SK-N-SH treated with all-trans-retinoic acid at 6 μM for 48 hours (cell line): ENCODE measurements at regions not wholly inside any gene's neighbourhood (a gene's known extent, or its start where the extent isn't known, plus 50 kb on each side); places are given as distances from the start of the nearest gene placed in this dataset.

Experiments
- ATAC-seq: fragments of 200-7000 bp; cut with Tn5 transposase; 3 replicates; pipeline ENCODE4 v1.9.1; 2020; ENCODE audit warnings: mild to moderate bottlenecking, moderate library complexity
- ARNTL ChIP-seq: fragments of 450-650 bp; formaldehyde crosslinking; IDR thresholded peaks from 2 replicates; pipeline ENCODE4 v1.5.0; 2020; ENCODE audit warnings: low read depth, mild to moderate bottlenecking, moderate library complexity, borderline replicate concordance
- BACH2 ChIP-seq: fragments of 250-450 bp; sonication (Bioruptor Pico); IDR thresholded peaks from 2 replicates; pipeline ENCODE4 v1.9.0; 2021; ENCODE audit warnings: mild to moderate bottlenecking, borderline replicate concordance
- CSRNP3 ChIP-seq: fragments of 250-450 bp; sonication (Bioruptor Pico); IDR thresholded peaks from 2 replicates; pipeline ENCODE4 v1.5.1; 2021; ENCODE audit warnings: mild to moderate bottlenecking, moderate library complexity
- ESRRG ChIP-seq: fragments of 250-450 bp; sonication (Bioruptor Pico); IDR thresholded peaks from 2 replicates; pipeline ENCODE4 v1.6.1; 2021; ENCODE audit warnings: mild to moderate bottlenecking
- GLIS3 ChIP-seq: fragments of 250-450 bp; sonication (Bioruptor Pico); IDR thresholded peaks from 2 replicates; pipeline ENCODE4 v1.5.0; 2020; ENCODE audit warnings: mild to moderate bottlenecking, moderate library complexity
- ISL1 ChIP-seq: fragments of 250-450 bp; sonication (Bioruptor Pico); IDR thresholded peaks from 2 replicates; pipeline ENCODE4 v2.1.2; 2022; ENCODE audit warnings: mild to moderate bottlenecking, moderate library complexity
- OSR1 ChIP-seq: fragments of 250-450 bp; sonication (Bioruptor Pico); IDR thresholded peaks from 2 replicates; pipeline ENCODE4 v1.8.0; 2022; ENCODE audit warnings: moderate library complexity, mild to moderate bottlenecking, inconsistent platforms
- POU6F1 ChIP-seq: fragments of 250-450 bp; sonication (Bioruptor Pico); IDR thresholded peaks from 2 replicates; pipeline ENCODE4 v1.8.0; 2021; ENCODE audit warnings: low read depth, mild to moderate bottlenecking, moderate library complexity, borderline replicate concordance
- PPARA ChIP-seq: fragments of 250-450 bp; sonication (Bioruptor Pico); IDR thresholded peaks from 2 replicates; pipeline ENCODE4 v1.5.0; 2020; ENCODE audit warnings: mild to moderate bottlenecking, borderline replicate concordance
- RARB ChIP-seq: fragments of 250-450 bp; sonication (Bioruptor Pico); IDR thresholded peaks from 2 replicates; pipeline ENCODE4 v1.8.0; 2021; ENCODE audit warnings: mild to moderate bottlenecking, moderate library complexity
- SNAI2 ChIP-seq: fragments of 250-450 bp; sonication (Bioruptor Pico); IDR thresholded peaks from 2 replicates; pipeline ENCODE4 v1.5.0; 2020; ENCODE audit warnings: mild to moderate bottlenecking, moderate library complexity
- TCF4 ChIP-seq: fragments of 250-450 bp; sonication (Bioruptor Pico); IDR thresholded peaks from 2 replicates; pipeline ENCODE4 v1.8.0; 2021; ENCODE audit warnings: mild to moderate bottlenecking, moderate library complexity, borderline replicate concordance
- TOX ChIP-seq: fragments of 250-450 bp; sonication (Bioruptor Pico); IDR thresholded peaks from 2 replicates; pipeline ENCODE4 v1.8.0; 2021; ENCODE audit warnings: mild to moderate bottlenecking, moderate library complexity, borderline replicate concordance
- TSHZ2 ChIP-seq: fragments of 250-450 bp; sonication (Bioruptor Pico); IDR thresholded peaks from 2 replicates; pipeline ENCODE4 v1.5.0; 2020; ENCODE audit warnings: mild to moderate bottlenecking, moderate library complexity
- ZC3H10 ChIP-seq: fragments of 250-450 bp; sonication (Bioruptor Pico); IDR thresholded peaks from 2 replicates; pipeline ENCODE4 v1.5.1; 2021; ENCODE audit warnings: mild to moderate bottlenecking, moderate library complexity
- ZFP3 ChIP-seq: fragments of 250-450 bp; sonication (Bioruptor Pico); IDR thresholded peaks from 2 replicates; pipeline ENCODE4 v1.5.0; 2020; ENCODE audit warnings: mild to moderate bottlenecking, moderate library complexity
- ZFP30 ChIP-seq: fragments of 450-650 bp; formaldehyde crosslinking; IDR thresholded peaks from 2 replicates; pipeline ENCODE4 v1.5.0; 2022; ENCODE audit warnings: mild to moderate bottlenecking, moderate library complexity
- ZNF565 ChIP-seq: fragments of 450-650 bp; formaldehyde crosslinking; conservative IDR thresholded peaks from 2 replicates; pipeline ENCODE4 v1.5.0; 2020; ENCODE audit warnings: low read depth, mild to moderate bottlenecking, moderate library complexity
- ZNF70 ChIP-seq: fragments of 450-650 bp; formaldehyde crosslinking; IDR thresholded peaks from 2 replicates; pipeline ENCODE4 v1.5.0; 2020; ENCODE audit warnings: mild to moderate bottlenecking, moderate library complexity
- ZNF8 ChIP-seq: fragments of 450-650 bp; formaldehyde crosslinking; IDR thresholded peaks from 2 replicates; pipeline ENCODE4 v1.5.0; 2020; ENCODE audit warnings: mild to moderate bottlenecking, moderate library complexity
- TF ChIP-seq, protein P1 (sequence below): fragments of 250-450 bp; sonication (Bioruptor Pico); IDR thresholded peaks from 2 replicates; pipeline ENCODE4 v1.8.0; 2020; ENCODE audit warnings: mild to moderate bottlenecking, moderate library complexity, borderline replicate concordance
- TF ChIP-seq, protein P2 (sequence below): fragments of 250-450 bp; sonication (Bioruptor Pico); IDR thresholded peaks from 2 replicates; pipeline ENCODE4 v1.5.1; 2020; ENCODE audit warnings: low read depth, mild to moderate bottlenecking, moderate library complexity

DNA sequence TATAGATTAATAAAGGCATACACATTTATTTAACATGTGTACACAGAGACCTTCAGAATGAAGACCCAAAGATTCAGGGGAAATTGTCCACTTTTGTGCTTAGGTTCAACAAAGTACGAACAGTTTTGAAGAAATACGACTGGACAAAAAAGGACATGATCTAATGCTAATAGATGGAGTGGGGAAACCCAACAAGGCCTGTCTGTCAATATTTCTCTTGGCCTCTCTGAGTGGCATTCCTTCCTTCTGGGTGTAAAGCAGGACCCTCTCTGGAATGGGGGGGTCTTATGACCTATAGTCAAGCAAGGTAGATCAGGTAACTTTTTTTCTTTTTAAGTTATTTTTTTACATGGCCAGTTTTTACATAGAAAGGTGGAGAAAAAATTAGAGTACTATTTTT, 222.3 kb upstream of the IGFBP3 start (continued):
- no peak for TF ChIP-seq POU6F1 (CRISPR knock-in tag)
- no peak for TF ChIP-seq TOX
- TF ChIP-seq SNAI2 (CRISPR knock-in tag): no peak

DNA sequence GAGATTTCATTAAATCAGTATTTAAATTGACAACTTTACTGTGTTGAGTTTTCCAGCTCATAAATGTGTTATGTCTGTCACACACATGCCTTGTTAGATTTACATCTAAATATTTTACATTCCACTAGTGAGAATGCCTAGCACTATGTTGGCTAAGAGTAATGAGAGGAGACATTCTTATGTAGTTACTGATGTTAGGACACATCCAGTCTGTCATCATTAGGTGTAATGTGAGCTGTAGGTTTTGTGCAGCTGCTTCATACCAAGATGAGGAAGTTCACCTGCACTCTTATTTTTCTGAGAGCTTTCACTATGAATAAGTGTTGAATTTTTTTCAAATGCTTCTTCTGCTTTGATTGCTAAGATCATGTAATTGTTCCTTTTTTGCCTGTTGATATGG, 218.0 kb upstream of the IGFBP3 start:
- ATAC-seq: peak; percentile 100
- TF ChIP-seq TSHZ2: no peak
- TF ChIP-seq CSRNP3 (CRISPR knock-in tag): no peak
- TF ChIP-seq ESRRG (CRISPR knock-in tag): no peak
- TF ChIP-seq ISL1 (CRISPR knock-in tag): peak; percentile 96
- TF ChIP-seq ARNTL: no peak
- TF ChIP-seq ZNF8 (CRISPR knock-in tag): no peak
- TF ChIP-seq ZNF70 (CRISPR knock-in tag): no peak
- 0 out of 2 replicates have a peak, but pooled peaks have one; percentile 85 for TF ChIP-seq POU6F1 (CRISPR knock-in tag)
- TF ChIP-seq PPARA (CRISPR knock-in tag): no peak
- TF ChIP-seq ZC3H10 (CRISPR knock-in tag): 0 out of 2 replicates have a peak, but pooled peaks have one; percentile 21
- TF ChIP-seq GLIS3: no peak
- no peak for TF ChIP-seq SNAI2 (CRISPR knock-in tag)
- no peak for TF ChIP-seq RARB
- TF ChIP-seq TOX: peak; percentile 83; the same call in 1 of the 2 replicates
- no peak for TF ChIP-seq ZNF565
- no peak for TF ChIP-seq ZFP3 (CRISPR knock-in tag)
- TF ChIP-seq TCF4 (CRISPR knock-in tag): peak; percentile 25; the same call in 1 of the 2 replicates
- TF ChIP-seq, protein P1, sequence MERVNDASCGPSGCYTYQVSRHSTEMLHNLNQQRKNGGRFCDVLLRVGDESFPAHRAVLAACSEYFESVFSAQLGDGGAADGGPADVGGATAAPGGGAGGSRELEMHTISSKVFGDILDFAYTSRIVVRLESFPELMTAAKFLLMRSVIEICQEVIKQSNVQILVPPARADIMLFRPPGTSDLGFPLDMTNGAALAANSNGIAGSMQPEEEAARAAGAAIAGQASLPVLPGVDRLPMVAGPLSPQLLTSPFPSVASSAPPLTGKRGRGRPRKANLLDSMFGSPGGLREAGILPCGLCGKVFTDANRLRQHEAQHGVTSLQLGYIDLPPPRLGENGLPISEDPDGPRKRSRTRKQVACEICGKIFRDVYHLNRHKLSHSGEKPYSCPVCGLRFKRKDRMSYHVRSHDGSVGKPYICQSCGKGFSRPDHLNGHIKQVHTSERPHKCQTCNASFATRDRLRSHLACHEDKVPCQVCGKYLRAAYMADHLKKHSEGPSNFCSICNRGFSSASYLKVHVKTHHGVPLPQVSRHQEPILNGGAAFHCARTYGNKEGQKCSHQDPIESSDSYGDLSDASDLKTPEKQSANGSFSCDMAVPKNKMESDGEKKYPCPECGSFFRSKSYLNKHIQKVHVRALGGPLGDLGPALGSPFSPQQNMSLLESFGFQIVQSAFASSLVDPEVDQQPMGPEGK (CRISPR knock-in tag): no peak
- TF ChIP-seq, protein P2, sequence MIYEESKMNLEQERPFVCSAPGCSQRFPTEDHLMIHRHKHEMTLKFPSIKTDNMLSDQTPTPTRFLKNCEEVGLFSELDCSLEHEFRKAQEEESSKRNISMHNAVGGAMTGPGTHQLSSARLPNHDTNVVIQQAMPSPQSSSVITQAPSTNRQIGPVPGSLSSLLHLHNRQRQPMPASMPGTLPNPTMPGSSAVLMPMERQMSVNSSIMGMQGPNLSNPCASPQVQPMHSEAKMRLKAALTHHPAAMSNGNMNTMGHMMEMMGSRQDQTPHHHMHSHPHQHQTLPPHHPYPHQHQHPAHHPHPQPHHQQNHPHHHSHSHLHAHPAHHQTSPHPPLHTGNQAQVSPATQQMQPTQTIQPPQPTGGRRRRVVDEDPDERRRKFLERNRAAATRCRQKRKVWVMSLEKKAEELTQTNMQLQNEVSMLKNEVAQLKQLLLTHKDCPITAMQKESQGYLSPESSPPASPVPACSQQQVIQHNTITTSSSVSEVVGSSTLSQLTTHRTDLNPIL (CRISPR knock-in tag): peak; percentile 60; the same call in 1 of the 2 replicates
- TF ChIP-seq ZFP30 (CRISPR knock-in tag): no peak
- TF ChIP-seq OSR1 (CRISPR knock-in tag): no peak

DNA sequence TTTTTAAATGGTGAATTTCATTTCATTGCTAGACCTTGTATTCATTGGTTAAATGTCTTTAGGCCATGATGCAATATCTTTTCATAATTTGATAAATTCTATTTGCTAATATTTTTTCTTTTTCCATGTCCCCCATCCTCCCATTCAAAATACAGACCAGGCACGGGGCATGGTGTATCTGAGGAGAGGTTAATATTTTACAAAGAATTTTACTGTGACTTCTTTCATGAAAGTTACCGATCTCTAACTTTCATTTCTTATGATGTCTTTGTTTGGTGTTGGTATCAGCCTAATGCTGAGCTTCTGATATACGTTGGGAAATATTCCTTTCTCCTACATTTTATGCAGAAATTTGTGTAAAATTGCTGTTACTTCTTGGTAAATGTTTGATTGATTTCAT, 216.7 kb upstream of the IGFBP3 start:
- ATAC-seq: no peak
- TF ChIP-seq ZFP3 (CRISPR knock-in tag): no peak
- TF ChIP-seq BACH2 (CRISPR knock-in tag): no peak
- no peak for TF ChIP-seq ARNTL
- TF ChIP-seq ZFP30 (CRISPR knock-in tag): no peak
- no peak for TF ChIP-seq POU6F1 (CRISPR knock-in tag)
- no peak for TF ChIP-seq CSRNP3 (CRISPR knock-in tag)
